ENCODE measurements at regions not wholly inside any gene's neighbourhood (a gene's known extent, or its start where the extent isn't known, plus 50 kb on each side); places are given as distances from the start of the nearest gene placed in this dataset.
"Not testable (repeated sequence)": the region's sequence is repeated elsewhere in the genome, so short reads cannot be mapped to it uniquely, and the experiment has no call there.

GRCh38 chr5:160479220-160479619 lies 57.6 kb downstream of the PTTG1 start:
- DNase-seq: no peak

DNA sequence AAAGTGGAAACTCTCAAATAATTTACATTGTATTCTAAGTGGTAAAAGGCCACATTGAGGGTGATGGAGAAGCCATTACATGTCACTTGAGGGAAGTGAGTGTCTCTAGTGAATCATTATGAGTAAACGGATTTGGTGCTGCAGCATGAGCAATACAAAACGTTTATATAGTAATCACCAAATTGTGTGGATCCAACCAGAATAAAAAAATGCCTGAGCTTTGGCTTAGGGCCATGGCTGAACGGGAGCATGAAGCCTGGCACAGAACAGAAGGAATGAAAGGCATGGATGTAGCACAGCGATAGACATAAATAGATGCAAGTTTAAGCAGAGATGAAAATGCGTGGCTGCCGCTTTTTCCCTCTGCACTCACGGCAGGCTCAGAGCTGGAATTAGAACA lies 58.3 kb downstream of the PTTG1 start:
- peak; percentile 88 for DNase-seq

DNA sequence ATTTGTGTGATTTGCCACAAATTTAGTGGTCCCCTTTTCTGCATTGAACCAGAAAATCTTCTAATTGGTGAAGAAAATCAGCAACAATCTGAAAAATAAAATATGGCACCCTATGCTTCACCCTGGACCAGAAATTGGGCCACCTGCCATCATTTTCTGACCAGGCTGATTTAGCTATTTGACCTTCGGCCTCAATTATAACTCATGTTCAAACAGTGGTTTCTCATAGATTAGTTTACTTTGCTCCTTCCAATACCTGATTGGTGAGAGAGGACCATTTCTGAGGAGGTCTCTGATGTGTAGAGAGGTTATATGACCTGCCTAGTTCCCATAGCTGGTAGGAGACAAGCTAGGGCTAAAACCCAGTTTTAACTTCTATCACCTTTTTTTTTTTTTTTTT lies 59.0 kb downstream of the PTTG1 start:
- DNase-seq: no peak

DNA sequence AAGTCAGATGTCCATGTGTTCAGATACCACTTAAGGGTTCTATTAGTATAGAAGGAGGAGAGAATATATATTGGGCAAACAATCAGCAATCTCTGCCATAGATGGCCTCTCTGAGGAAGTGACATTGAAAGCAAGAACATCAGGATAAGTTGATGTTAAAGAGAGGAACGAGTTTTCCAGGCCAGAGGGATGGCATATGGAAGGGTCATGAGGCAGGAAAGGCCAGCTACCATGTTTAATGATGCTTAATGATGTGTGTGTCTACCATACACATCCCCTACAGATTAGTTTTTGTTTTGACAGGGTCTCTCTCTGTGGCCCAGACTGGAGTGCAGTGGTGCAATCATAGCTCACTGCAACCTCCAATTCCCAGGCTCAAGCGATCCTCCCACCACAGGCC lies 63.0 kb downstream of the PTTG1 start:
- no peak for DNase-seq

GRCh38 chr5:160485364-160485969 lies 63.8 kb downstream of the PTTG1 start:
- no peak for DNase-seq

DNA sequence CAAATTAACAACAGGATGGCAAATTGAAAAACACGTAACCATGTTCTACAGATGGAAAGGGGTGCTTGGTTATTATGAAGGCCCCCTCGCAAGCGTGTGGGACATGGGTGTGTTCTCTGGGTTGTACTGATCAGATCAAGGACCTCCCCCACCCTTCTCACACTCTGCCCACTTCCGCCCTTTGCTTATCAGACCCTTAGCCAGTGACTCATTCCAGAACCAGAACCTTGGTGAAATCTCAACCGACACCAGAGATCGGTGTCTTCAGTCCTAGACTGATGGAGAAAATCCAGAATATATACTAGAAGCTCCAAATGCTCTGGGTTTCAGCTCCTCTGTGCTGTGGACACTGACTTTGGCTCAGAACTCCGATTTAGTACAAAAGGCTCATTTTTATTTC lies 64.9 kb downstream of the PTTG1 start:
- no peak for DNase-seq

- DNase-seq: no peak
These were observed 67.0 kb downstream of the PTTG1 start for GRCh38 chr5:160488394-160489325.

GRCh38 chr5:160491438-160491837 lies 69.8 kb downstream of the PTTG1 start:
- no peak for DNase-seq

DNA sequence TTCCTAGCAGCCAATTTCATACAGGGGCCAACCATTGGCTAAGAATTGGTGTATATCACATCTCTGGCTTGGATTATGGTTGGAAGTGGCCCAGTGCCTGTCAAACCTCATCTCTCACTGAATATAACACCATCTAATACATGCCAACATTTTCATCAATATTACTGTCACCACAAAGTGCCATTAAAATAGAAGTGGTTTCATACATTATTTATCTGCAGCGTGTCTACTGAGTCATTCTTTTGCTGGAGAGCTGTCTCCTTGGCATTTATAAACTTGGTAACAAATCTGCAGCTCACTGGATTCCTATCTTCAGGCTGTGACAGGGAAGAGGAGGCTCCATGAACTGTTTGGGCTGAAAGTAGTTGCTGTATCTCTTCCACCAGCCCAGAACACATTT lies 70.9 kb downstream of the PTTG1 start:
- DNase-seq: peak; percentile 75

DNA sequence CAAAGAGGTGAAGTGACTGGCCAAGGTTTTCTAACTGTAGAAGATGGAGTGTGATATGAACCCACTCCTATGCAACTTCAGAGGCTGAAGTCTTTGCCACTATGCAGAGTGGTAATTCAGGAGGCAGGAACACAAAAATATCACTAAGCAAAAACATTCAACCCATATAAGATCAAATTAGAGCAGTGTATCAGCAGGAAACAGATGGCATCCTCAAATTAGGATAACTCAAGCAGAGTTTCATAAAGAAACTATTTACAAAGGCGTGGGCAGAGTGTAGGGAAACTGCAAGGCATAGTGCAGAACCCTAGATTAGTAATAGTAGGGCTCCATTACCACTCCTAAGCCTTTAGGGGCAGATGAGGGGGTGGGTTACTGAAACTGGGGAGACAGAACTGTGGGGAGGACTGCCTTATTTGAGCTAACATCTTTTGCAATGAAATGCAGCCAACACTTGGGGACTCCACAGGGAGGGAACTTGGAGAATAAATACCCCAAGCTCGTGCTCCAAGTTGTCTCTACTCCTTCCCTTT lies 72.2 kb downstream of the PTTG1 start:
- no peak for DNase-seq

GRCh38 chr5:160494451-160494850 lies 72.8 kb downstream of the PTTG1 start:
- DNase-seq: no peak

DNA sequence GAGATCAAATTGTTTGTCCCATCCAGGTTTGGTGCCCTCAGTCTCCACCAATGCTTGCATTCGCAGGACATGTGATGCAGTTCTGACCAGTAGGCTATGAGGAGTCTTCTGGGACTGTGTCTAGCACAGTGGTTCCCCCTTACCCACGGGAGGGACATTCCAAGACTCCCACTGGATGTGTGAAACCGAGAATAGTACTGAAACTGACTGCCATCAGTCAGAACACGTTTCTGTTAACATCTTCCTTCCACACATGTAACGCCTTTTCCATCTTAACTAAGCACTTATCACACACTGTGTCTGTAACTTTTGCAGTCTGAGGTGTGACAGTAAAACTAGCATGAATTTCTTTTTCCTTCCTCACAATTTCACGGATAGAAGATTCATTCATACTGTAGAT lies 74.7 kb downstream of the PTTG1 start:
- no peak for DNase-seq

GRCh38 chr5:160496784-160497183 lies 75.1 kb downstream of the PTTG1 start:
- peak; percentile 68 for DNase-seq

GRCh38 chr5:160497878-160498277 lies 76.2 kb downstream of the PTTG1 start:
- no peak for DNase-seq

- DNase-seq: not testable (repeated sequence)
These were observed 76.9 kb downstream of the PTTG1 start for GRCh38 chr5:160498441-160499043.

DNA sequence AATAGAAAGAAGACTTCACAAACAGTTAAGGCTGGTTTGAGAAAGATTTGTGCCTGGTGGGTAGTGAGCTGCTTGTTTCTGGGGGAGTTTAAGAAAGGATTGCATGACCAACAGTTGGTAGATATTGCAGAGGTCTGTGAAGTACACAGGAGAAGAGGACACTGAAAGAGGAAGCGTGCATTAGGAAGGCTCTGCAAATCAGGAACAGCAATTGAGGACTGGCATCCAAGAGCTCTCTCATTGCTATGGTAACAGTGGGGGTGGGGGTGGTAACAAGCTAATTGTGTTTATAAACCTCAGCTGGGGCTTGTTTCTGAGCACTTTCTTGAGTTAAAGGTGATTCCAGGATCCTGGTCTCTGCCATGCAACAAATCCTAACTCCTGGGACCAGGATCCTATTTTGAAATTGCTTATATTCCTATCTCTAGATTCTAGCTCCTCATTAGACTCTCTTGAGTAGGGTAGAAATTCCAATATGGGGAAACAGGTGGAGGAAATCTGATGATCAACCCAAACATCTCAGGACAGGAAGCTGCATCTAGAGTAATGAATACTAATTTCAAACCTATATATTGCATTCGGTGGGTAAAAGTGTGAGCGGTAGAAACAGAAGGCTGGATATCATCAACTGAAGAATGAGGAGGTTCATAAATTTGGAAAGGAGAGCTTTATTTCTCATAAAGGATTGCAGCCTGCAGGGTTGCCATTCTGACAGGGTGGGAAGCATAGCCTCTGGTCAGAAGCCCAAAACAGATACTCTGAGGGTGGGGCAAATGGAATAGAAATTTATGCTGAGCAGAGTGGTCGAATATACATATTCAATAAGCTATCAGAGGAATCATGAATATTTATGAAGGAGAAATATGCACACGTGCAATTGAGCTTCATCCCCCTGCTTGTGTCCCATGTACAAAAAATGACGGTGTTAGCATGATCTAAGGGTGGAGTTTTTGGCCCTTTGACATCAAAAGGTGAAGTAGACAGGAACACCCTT lies 79.4 kb downstream of the PTTG1 start:
- DNase-seq: no peak

- DNase-seq: no peak
These were observed 83.3 kb downstream of the PTTG1 start for GRCh38 chr5:160504906-160505305.

GRCh38 chr5:160506006-160507004 lies 84.7 kb downstream of the PTTG1 start:
- peak; percentile 60 for DNase-seq

DNA sequence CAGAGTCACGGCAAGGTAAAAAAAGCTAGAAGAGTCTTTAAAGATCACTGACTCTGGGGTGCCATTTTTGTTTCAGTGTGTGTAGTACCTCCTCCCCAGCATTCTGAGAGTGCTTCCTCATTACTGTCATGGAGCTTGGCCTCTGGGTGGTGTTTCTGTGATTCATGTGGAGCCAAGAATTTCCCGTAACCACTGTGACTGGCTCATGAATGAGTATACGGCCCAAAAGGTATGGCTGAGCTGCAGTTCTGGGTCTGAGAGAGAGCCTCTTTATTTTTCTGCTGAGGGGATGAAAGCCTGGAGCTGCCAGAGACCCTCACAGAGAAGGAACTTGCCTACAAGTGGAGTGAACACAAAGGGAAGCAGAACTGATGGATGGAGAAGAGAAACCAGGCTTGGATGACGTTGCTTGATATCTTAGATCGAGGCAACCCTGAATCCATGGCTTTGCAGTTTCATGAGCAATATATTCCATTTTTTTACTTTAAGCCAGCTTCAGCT lies 85.6 kb downstream of the PTTG1 start:
- peak; percentile 81 for DNase-seq

GRCh38 chr5:160508780-160509361 lies 87.2 kb downstream of the PTTG1 start:
- peak; percentile 84 for DNase-seq
